H9 (cell line): ENCODE measurements at regions not wholly inside any gene's neighbourhood (a gene's known extent, or its start where the extent isn't known, plus 50 kb on each side); places are given as distances from the start of the nearest gene placed in this dataset.
A peak's percentile ranks its signal among the peaks of the same experiment; 100 is the strongest.

Experiments used
- DNase-seq: peaks from one replicate; pipeline ENCODE4 v3.0.0-alpha.2; 2017
- H2AFZ ChIP-seq: one replicate; pipeline ENCODE4 v1.6.1; 2013; ENCODE audit warnings: mild to moderate bottlenecking, low read length, control low read depth, moderate library complexity
- H2AK5ac ChIP-seq: 2 replicates; pipeline ENCODE4 v1.6.1; 2013; ENCODE audit warnings: low read length, control low read depth, mixed read lengths; ENCODE audit not compliant: insufficient read length
- H2BK120ac ChIP-seq: one replicate; pipeline ENCODE4 v1.6.1; 2013; ENCODE audit warnings: low read depth, mild to moderate bottlenecking, low read length, control low read depth, inconsistent platforms; ENCODE audit not compliant: poor library complexity, severe bottlenecking
- H2BK12ac ChIP-seq: 2 replicates; pipeline ENCODE4 v1.6.1; 2013; ENCODE audit warnings: low read length, control low read depth, mixed read lengths, low read depth; ENCODE audit not compliant: insufficient read length
- H2BK15ac ChIP-seq: 2 replicates; pipeline ENCODE4 v1.6.1; 2013; ENCODE audit warnings: low read depth, low read length, control low read depth
- H2BK20ac ChIP-seq: one replicate; pipeline ENCODE4 v1.6.1; 2013; ENCODE audit warnings: low read depth, mild to moderate bottlenecking, low read length, control low read depth, inconsistent platforms; ENCODE audit not compliant: poor library complexity, severe bottlenecking
- H2BK5ac ChIP-seq: 2 replicates; pipeline ENCODE4 v1.6.1; 2013; ENCODE audit warnings: low read length, control low read depth, mixed read lengths; ENCODE audit not compliant: insufficient read length
- H3K14ac ChIP-seq: 2 replicates; pipeline ENCODE4 v1.6.1; 2013; ENCODE audit warnings: low read length, control low read depth; ENCODE audit not compliant: insufficient read depth
- H3K18ac ChIP-seq: 2 replicates; pipeline ENCODE4 v1.6.1; 2013; ENCODE audit warnings: low read depth, mild to moderate bottlenecking, mixed read lengths, low read length, control low read depth; ENCODE audit not compliant: insufficient read length
- H3K23ac ChIP-seq: 2 replicates; pipeline ENCODE4 v1.6.1; 2013; ENCODE audit warnings: low read length, control low read depth, mixed read lengths, low read depth; ENCODE audit not compliant: insufficient read length
- H3K23me2 ChIP-seq: 2 replicates; pipeline ENCODE4 v1.6.1; 2013; ENCODE audit warnings: low read depth, mild to moderate bottlenecking, mixed read lengths, low read length, control low read depth; ENCODE audit not compliant: insufficient read length, poor library complexity, severe bottlenecking
- H3K27ac ChIP-seq: 2 replicates; pipeline ENCODE4 v1.5.1; 2013; ENCODE audit warnings: low read length, control low read depth, mixed read lengths, low read depth; ENCODE audit not compliant: insufficient read length
- H3K27me3 ChIP-seq: 2 replicates; pipeline ENCODE4 v1.6.1; 2013; ENCODE audit warnings: low read length, control low read depth, inconsistent platforms; ENCODE audit not compliant: insufficient read depth
- H3K4ac ChIP-seq: 2 replicates; pipeline ENCODE4 v1.6.1; 2013; ENCODE audit warnings: low read depth, mild to moderate bottlenecking, control low read depth, inconsistent platforms, low read length, moderate library complexity
- H3K4me1 ChIP-seq: 2 replicates; pipeline ENCODE4 v1.6.1; 2013; ENCODE audit warnings: low read length, control low read depth, inconsistent platforms; ENCODE audit not compliant: insufficient read depth
- H3K4me2 ChIP-seq: 2 replicates; pipeline ENCODE4 v1.6.1; 2013; ENCODE audit warnings: low read length, control low read depth, mixed read lengths; ENCODE audit not compliant: insufficient read length, insufficient read depth
- H3K56ac ChIP-seq: 2 replicates; pipeline ENCODE4 v1.6.1; 2013; ENCODE audit warnings: low read depth, mild to moderate bottlenecking, mixed read lengths, low read length, control low read depth; ENCODE audit not compliant: insufficient read length
- H3K79me1 ChIP-seq: 2 replicates; pipeline ENCODE4 v1.6.1; 2013; ENCODE audit warnings: low read depth, mild to moderate bottlenecking, moderate library complexity, low read length, control low read depth, inconsistent platforms; ENCODE audit not compliant: insufficient read depth, poor library complexity, severe bottlenecking
- H3K79me2 ChIP-seq: 2 replicates; pipeline ENCODE4 v1.6.1; 2013; ENCODE audit warnings: low read length, control low read depth, inconsistent platforms; ENCODE audit not compliant: insufficient read depth
- H3K9ac ChIP-seq: 2 replicates; pipeline ENCODE4 v1.6.1; 2013; ENCODE audit warnings: low read length, control low read depth, mixed read lengths; ENCODE audit not compliant: insufficient read length; ENCODE audit errors: extremely low read depth
- H3K9me3 ChIP-seq: one replicate; pipeline ENCODE4 v1.6.1; 2013; ENCODE audit warnings: low read depth, low read length, inconsistent platforms; ENCODE audit not compliant: control insufficient read depth
- H3T11ph ChIP-seq: one replicate; pipeline ENCODE4 v1.6.1; 2013; ENCODE audit warnings: mild to moderate bottlenecking, low read length, control low read depth, inconsistent platforms
- H4K20me1 ChIP-seq: one replicate; pipeline ENCODE4 v1.6.1; 2013; ENCODE audit not compliant: control insufficient read depth, insufficient read length, insufficient read depth
- H4K5ac ChIP-seq: 2 replicates; pipeline ENCODE4 v1.6.1; 2013; ENCODE audit warnings: low read depth, mild to moderate bottlenecking, mixed read lengths, low read length, control low read depth; ENCODE audit not compliant: insufficient read length
- H4K8ac ChIP-seq: replicated peaks from 2 replicates; pipeline ENCODE4 v1.6.1; 2013; ENCODE audit warnings: low read length, control low read depth, mixed read lengths, low read depth; ENCODE audit not compliant: insufficient read length
- H4K91ac ChIP-seq: 2 replicates; pipeline ENCODE4 v1.6.1; 2013; ENCODE audit warnings: low read depth, mild to moderate bottlenecking, moderate library complexity, mixed read lengths, low read length, control low read depth; ENCODE audit not compliant: insufficient read length
- H3K27ac Mint-ChIP-seq, 3 experiments: 2 replicates in 2 of 3; 3 replicates in 1 of 3; pipeline ENCODE4 v1.8.0; 2020 to 2021; ENCODE audit warnings: mixed read lengths in 3 of 3, mild to moderate bottlenecking in 1 of 3, moderate library complexity in 1 of 3
- H3K27me3 Mint-ChIP-seq: 2 replicates; pipeline ENCODE4 v1.8.0; 2021; ENCODE audit warnings: low read depth, mild to moderate bottlenecking, moderate library complexity, mixed read lengths
- H3K36me3 Mint-ChIP-seq, 3 experiments: 2 replicates in 2 of 3; 3 replicates in 1 of 3; pipeline ENCODE4 v1.8.0; 2020 to 2021; ENCODE audit warnings: low read depth in 3 of 3, mixed read lengths in 3 of 3; ENCODE audit not compliant: insufficient read depth in 1 of 3
- H3K4me1 Mint-ChIP-seq, 2 experiments: 2 replicates each; pipeline ENCODE4 v1.8.0; 2020; ENCODE audit warnings: mixed read lengths in 2 of 2
- H3K4me3 Mint-ChIP-seq, 2 experiments: 2 replicates in 1 of 2; 3 replicates in 1 of 2; pipeline ENCODE4 v1.8.0; 2020 to 2021; ENCODE audit warnings: mild to moderate bottlenecking in 2 of 2, mixed read lengths in 2 of 2, moderate library complexity in 1 of 2
- H3K9me3 Mint-ChIP-seq, 2 experiments: 2 replicates in 1 of 2; 3 replicates in 1 of 2; pipeline ENCODE4 v1.8.0; 2020; ENCODE audit warnings: mild to moderate bottlenecking in 2 of 2, mixed read lengths in 2 of 2, moderate library complexity in 1 of 2
- whole genome bisulfite sequencing: extraction: QIAGEN DNeasy Blood & Tissue Kit; methylation state at CpG from one replicate; pipeline ENCODE4 v1.1.7; 2013; ENCODE audit warnings: missing lambda C conversion rate, low lambda C conversion rate, mixed read lengths; ENCODE audit not compliant: insufficient read length; ENCODE audit errors: extremely low coverage; 5-methylcytosine and 5-hydroxymethylcytosine counted together
- TF ChIP-seq, protein P1 (sequence below): fragments of 200-600 bp; sonication (generic); conservative IDR thresholded peaks from 3 replicates; pipeline ENCODE4 v1.8.0; 2021; ENCODE audit warnings: antibody characterized with exemption, mild to moderate bottlenecking

DNA sequence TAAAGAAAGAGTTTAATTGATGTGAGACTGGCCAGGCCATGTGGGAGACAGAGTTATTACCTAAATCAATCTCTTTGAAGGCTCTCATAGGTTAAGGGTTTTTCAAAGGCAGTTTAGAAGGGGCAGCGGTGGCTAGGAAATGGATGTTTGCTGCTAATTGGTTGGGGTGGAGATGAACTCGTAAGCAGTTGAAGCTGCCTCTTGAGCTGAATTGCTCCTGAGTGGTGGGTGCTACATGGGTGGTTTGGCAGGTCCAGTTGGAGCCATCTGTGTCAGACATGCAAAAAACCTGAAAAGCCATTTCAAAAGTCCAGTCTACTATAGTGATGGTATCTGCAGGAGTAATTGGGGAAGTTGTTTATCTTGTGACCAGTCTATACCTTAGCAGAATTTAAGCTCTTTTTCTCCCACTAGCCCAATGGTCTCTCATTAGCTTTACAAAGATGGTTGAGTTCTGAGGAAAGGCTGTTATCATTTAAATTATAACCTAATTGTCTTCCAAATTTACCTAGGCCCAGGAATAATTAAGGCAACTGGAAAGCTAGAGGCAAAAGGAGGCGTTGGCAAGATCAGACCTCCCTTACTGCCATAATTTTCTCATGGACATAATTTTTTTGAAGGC is 762.4 kb upstream of the FRG1 start:
- Mint-ChIP-seq H3K27ac (peak overlapping the region; percentile 76 to 95 (median 86)), H3K9me3 (no peaks in the 10 kb centered on the region; a peak in 2 of 5 replicates), H3K36me3 (peaks cover 0 to 14% (median 10%) of the 10 kb centered on the region in 3 experiments; a peak in 5 of 7 replicates), H3K4me1 (peaks cover 41 to 59% of the 10 kb centered on the region in 2 experiments), H3K27me3 (no peaks in the 10 kb centered on the region), H3K4me3 (no peak overlapping the region)
- Histone ChIP-seq H3K79me1 (no peaks in the 10 kb centered on the region), H3K9ac (no peak overlapping the region), H3K56ac (no peak overlapping the region), H3K27ac (peak overlapping the region; percentile 75), H3K23ac (no peak overlapping the region), H2AK5ac (peak overlapping the region; percentile 18), H3K79me2 (no peaks in the 10 kb centered on the region), H2BK15ac (no peak overlapping the region), H4K91ac (no peak overlapping the region), H2BK20ac (no peak overlapping the region), H3K14ac (no peak overlapping the region), H3K4me2 (peak overlapping the region; percentile 18), H2BK5ac (no peak overlapping the region), H3K23me2 (no peaks in the 10 kb centered on the region), H4K5ac (no peak overlapping the region), H2BK12ac (no peak overlapping the region), H2AFZ (no peak overlapping the region), H4K8ac (no peak overlapping the region), H3K4ac (no peak overlapping the region), H3T11ph (no peak overlapping the region), H3K4me1 (peaks cover 19% of the 10 kb centered on the region; the same call in 1 of the 2 replicates), H3K27me3 (no peaks in the 10 kb centered on the region), H3K18ac (no peak overlapping the region), H3K9me3 (no peaks in the 10 kb centered on the region), H2BK120ac (no peak overlapping the region), H4K20me1 (no peaks in the 10 kb centered on the region)
- TF ChIP-seq, protein P1, sequence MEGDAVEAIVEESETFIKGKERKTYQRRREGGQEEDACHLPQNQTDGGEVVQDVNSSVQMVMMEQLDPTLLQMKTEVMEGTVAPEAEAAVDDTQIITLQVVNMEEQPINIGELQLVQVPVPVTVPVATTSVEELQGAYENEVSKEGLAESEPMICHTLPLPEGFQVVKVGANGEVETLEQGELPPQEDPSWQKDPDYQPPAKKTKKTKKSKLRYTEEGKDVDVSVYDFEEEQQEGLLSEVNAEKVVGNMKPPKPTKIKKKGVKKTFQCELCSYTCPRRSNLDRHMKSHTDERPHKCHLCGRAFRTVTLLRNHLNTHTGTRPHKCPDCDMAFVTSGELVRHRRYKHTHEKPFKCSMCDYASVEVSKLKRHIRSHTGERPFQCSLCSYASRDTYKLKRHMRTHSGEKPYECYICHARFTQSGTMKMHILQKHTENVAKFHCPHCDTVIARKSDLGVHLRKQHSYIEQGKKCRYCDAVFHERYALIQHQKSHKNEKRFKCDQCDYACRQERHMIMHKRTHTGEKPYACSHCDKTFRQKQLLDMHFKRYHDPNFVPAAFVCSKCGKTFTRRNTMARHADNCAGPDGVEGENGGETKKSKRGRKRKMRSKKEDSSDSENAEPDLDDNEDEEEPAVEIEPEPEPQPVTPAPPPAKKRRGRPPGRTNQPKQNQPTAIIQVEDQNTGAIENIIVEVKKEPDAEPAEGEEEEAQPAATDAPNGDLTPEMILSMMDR = no peak
- WGBS = no CpG with 5 or more reads among the region's 3 CpGs
- peak; percentile 52 for DNase-seq
